SIG-M5 (cell line): ENCODE measurements at regions not wholly inside any gene's neighbourhood (a gene's known extent, or its start where the extent isn't known, plus 50 kb on each side); places are given as distances from the start of the nearest gene placed in this dataset.

Experiments used
- DNase-seq: peaks from one replicate; lab custom pipeline; 2025; lab: John Stamatoyannopoulos, UW

GRCh38 chr12:124369055-124369826 lies 74.3 kb downstream of the RFLNA start:
- DNase-seq, result no peak

- no peak for DNase-seq
These were observed 73.6 kb downstream of the RFLNA start for GRCh38 chr12:124368421-124369032.

DNA sequence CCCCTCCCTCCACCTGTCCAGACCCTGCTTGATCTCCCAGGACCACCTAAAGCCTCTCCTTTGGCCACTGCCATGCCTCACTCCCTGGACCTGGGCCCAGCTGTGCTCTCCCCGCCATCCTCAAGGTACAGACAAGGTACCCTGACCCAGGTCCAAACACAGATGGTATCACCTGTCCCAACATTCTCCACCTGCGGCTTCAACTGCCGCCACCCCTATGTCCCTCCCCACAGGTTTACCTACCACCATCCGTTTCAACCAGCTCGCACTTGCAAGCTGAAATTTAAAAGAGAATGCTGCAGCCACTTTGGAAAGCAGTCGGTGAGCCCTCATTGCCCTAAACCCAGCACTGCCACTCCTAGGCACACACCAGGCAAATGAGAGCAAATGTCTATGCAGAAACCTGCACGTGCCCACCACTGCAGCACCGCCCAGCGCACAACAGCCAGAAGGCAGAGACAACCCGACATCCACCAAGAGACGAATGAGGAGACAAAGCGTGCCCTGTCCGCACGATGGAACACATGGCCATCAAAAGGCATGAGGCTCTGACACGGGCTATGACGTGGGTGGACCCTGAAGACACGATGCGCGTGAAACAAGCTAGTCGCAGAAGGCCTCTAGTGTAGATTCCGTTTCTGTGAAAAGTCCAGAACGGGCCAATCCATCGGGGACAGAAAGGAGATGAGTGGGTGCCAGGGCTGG lies 71.0 kb downstream of the RFLNA start:
- no peak for DNase-seq
